ENCODE measurements at regions not wholly inside any gene's neighbourhood (a gene's known extent, or its start where the extent isn't known, plus 50 kb on each side); places are given as distances from the start of the nearest gene placed in this dataset.

- no peaks in the 10 kb centered on the region for H3K4me1 ChIP-seq (ENCODE audit: control insufficient read depth, insufficient read depth, low read length)
- H3K27me3 ChIP-seq (ENCODE audit: control insufficient read depth, insufficient read depth, low read length) = peaks cover 4% of the 10 kb centered on the region; the same call in 1 of the 2 replicates
- H3K27ac ChIP-seq (ENCODE audit: low read depth, low read length) = no peak overlapping the region
- H3K9me3 ChIP-seq (ENCODE audit: control insufficient read depth, insufficient read depth, low read length) = no peaks in the 10 kb centered on the region
- H3K9ac ChIP-seq (ENCODE audit: low read depth, low read length) = no peak overlapping the region
- H3K4me3 ChIP-seq (ENCODE audit: low read depth, low read length) = no peak overlapping the region
- H3K36me3 ChIP-seq (ENCODE audit: control insufficient read depth, insufficient read depth, low read length) = no peaks in the 10 kb centered on the region
These were observed 72.5 kb upstream of the LPAR1 start for GRCh38 chr9:111110805-111111204.

GRCh38 chr9:111108946-111109345, 70.7 kb upstream of the LPAR1 start:
- Histone ChIP-seq H3K36me3 (ENCODE audit: control insufficient read depth, insufficient read depth, low read length) (no peaks in the 10 kb centered on the region), H3K9ac (ENCODE audit: low read depth, low read length) (no peak overlapping the region), H3K27me3 (ENCODE audit: control insufficient read depth, insufficient read depth, low read length) (peaks cover 4% of the 10 kb centered on the region; the same call in 1 of the 2 replicates), H3K4me1 (ENCODE audit: control insufficient read depth, insufficient read depth, low read length) (no peaks in the 10 kb centered on the region), H3K9me3 (ENCODE audit: control insufficient read depth, insufficient read depth, low read length) (no peaks in the 10 kb centered on the region), H3K27ac (ENCODE audit: low read depth, low read length) (no peak overlapping the region), H3K4me3 (ENCODE audit: low read depth, low read length) (no peak overlapping the region)

GRCh38 chr9:111107141-111107540, 68.9 kb upstream of the LPAR1 start:
- peaks cover 4% of the 10 kb centered on the region; the same call in 1 of the 2 replicates for H3K27me3 ChIP-seq (ENCODE audit: control insufficient read depth, insufficient read depth, low read length)
- no peak overlapping the region for H3K4me3 ChIP-seq (ENCODE audit: low read depth, low read length)

GRCh38 chr9:111106202-111106601, 67.9 kb upstream of the LPAR1 start:
- no peaks in the 10 kb centered on the region for H3K36me3 ChIP-seq (ENCODE audit: control insufficient read depth, insufficient read depth, low read length)
- H3K4me1 ChIP-seq (ENCODE audit: control insufficient read depth, insufficient read depth, low read length) = peaks cover 9% of the 10 kb centered on the region; the same call in 1 of the 2 replicates
- H3K27me3 ChIP-seq (ENCODE audit: control insufficient read depth, insufficient read depth, low read length) = peaks cover 4% of the 10 kb centered on the region; the same call in 1 of the 2 replicates
- no peak overlapping the region for H3K27ac ChIP-seq (ENCODE audit: low read depth, low read length)
- H3K4me3 ChIP-seq (ENCODE audit: low read depth, low read length) = no peak overlapping the region
- H3K9ac ChIP-seq (ENCODE audit: low read depth, low read length) = no peak overlapping the region
- H3K9me3 ChIP-seq (ENCODE audit: control insufficient read depth, insufficient read depth, low read length) = no peaks in the 10 kb centered on the region

More at GRCh38 chr9:111107141-111107540, 68.9 kb upstream of the LPAR1 start:
- Histone ChIP-seq H3K9me3 (ENCODE audit: control insufficient read depth, insufficient read depth, low read length) (no peaks in the 10 kb centered on the region), H3K9ac (ENCODE audit: low read depth, low read length) (no peak overlapping the region), H3K27ac (ENCODE audit: low read depth, low read length) (no peak overlapping the region), H3K36me3 (ENCODE audit: control insufficient read depth, insufficient read depth, low read length) (no peaks in the 10 kb centered on the region), H3K4me1 (ENCODE audit: control insufficient read depth, insufficient read depth, low read length) (peaks cover 5% of the 10 kb centered on the region; the same call in 1 of the 2 replicates)

GRCh38 chr9:111102793-111103464, 64.7 kb upstream of the LPAR1 start:
- peaks cover 4% of the 10 kb centered on the region; the same call in 1 of the 2 replicates for H3K27me3 ChIP-seq (ENCODE audit: control insufficient read depth, insufficient read depth, low read length)
- no peaks in the 10 kb centered on the region for H3K9me3 ChIP-seq (ENCODE audit: control insufficient read depth, insufficient read depth, low read length)
- H3K27ac ChIP-seq (ENCODE audit: low read depth, low read length) = no peak overlapping the region
- no peaks in the 10 kb centered on the region for H3K36me3 ChIP-seq (ENCODE audit: control insufficient read depth, insufficient read depth, low read length)
- H3K4me3 ChIP-seq (ENCODE audit: low read depth, low read length) = no peak overlapping the region
- H3K9ac ChIP-seq (ENCODE audit: low read depth, low read length) = no peak overlapping the region
- H3K4me1 ChIP-seq (ENCODE audit: control insufficient read depth, insufficient read depth, low read length) = peaks cover 37% of the 10 kb centered on the region

- no peaks in the 10 kb centered on the region for H3K27me3 ChIP-seq (ENCODE audit: control insufficient read depth, insufficient read depth, low read length)
- H3K4me1 ChIP-seq (ENCODE audit: control insufficient read depth, insufficient read depth, low read length) = peaks cover 68% of the 10 kb centered on the region
- peak overlapping the region; percentile 26; the same call in 1 of the 2 replicates for H3K9ac ChIP-seq (ENCODE audit: low read depth, low read length)
- no peak overlapping the region for H3K4me3 ChIP-seq (ENCODE audit: low read depth, low read length)
- peak overlapping the region; percentile 53 for H3K27ac ChIP-seq (ENCODE audit: low read depth, low read length)
- H3K9me3 ChIP-seq (ENCODE audit: control insufficient read depth, insufficient read depth, low read length) = no peaks in the 10 kb centered on the region
- H3K36me3 ChIP-seq (ENCODE audit: control insufficient read depth, insufficient read depth, low read length) = no peaks in the 10 kb centered on the region
These were observed 61.1 kb upstream of the LPAR1 start for GRCh38 chr9:111099199-111100008.

- no peaks in the 10 kb centered on the region for H3K36me3 ChIP-seq (ENCODE audit: control insufficient read depth, insufficient read depth, low read length)
- H3K4me3 ChIP-seq (ENCODE audit: low read depth, low read length) = no peak overlapping the region
- no peaks in the 10 kb centered on the region for H3K9me3 ChIP-seq (ENCODE audit: control insufficient read depth, insufficient read depth, low read length)
- no peaks in the 10 kb centered on the region for H3K27me3 ChIP-seq (ENCODE audit: control insufficient read depth, insufficient read depth, low read length)
- H3K27ac ChIP-seq (ENCODE audit: low read depth, low read length) = no peak overlapping the region
- H3K9ac ChIP-seq (ENCODE audit: low read depth, low read length) = no peak overlapping the region
- peaks cover 71% of the 10 kb centered on the region for H3K4me1 ChIP-seq (ENCODE audit: control insufficient read depth, insufficient read depth, low read length)
These were observed 59.8 kb upstream of the LPAR1 start for GRCh38 chr9:111098093-111098492.

- H3K4me1 ChIP-seq (ENCODE audit: control insufficient read depth, insufficient read depth, low read length) = peaks cover 66% of the 10 kb centered on the region
- no peaks in the 10 kb centered on the region for H3K36me3 ChIP-seq (ENCODE audit: control insufficient read depth, insufficient read depth, low read length)
- no peak overlapping the region; the same call in 1 of the 2 replicates for H3K4me3 ChIP-seq (ENCODE audit: low read depth, low read length)
- no peak overlapping the region for H3K27ac ChIP-seq (ENCODE audit: low read depth, low read length)
- H3K9me3 ChIP-seq (ENCODE audit: control insufficient read depth, insufficient read depth, low read length) = no peaks in the 10 kb centered on the region
- no peaks in the 10 kb centered on the region for H3K27me3 ChIP-seq (ENCODE audit: control insufficient read depth, insufficient read depth, low read length)
- no peak overlapping the region for H3K9ac ChIP-seq (ENCODE audit: low read depth, low read length)
These were observed 57.8 kb upstream of the LPAR1 start for GRCh38 chr9:111096051-111096450.

- Histone ChIP-seq H3K27ac (ENCODE audit: low read depth, low read length) (no peak overlapping the region), H3K9ac (ENCODE audit: low read depth, low read length) (no peak overlapping the region), H3K36me3 (ENCODE audit: control insufficient read depth, insufficient read depth, low read length) (no peaks in the 10 kb centered on the region), H3K4me3 (ENCODE audit: low read depth, low read length) (no peak overlapping the region), H3K27me3 (ENCODE audit: control insufficient read depth, insufficient read depth, low read length) (no peaks in the 10 kb centered on the region), H3K4me1 (ENCODE audit: control insufficient read depth, insufficient read depth, low read length) (peaks cover 61% of the 10 kb centered on the region), H3K9me3 (ENCODE audit: control insufficient read depth, insufficient read depth, low read length) (no peaks in the 10 kb centered on the region)
These were observed 57.2 kb upstream of the LPAR1 start for GRCh38 chr9:111095441-111095840.

GRCh38 chr9:111094958-111095357, 56.7 kb upstream of the LPAR1 start:
- Histone ChIP-seq H3K27me3 (ENCODE audit: control insufficient read depth, insufficient read depth, low read length) (no peaks in the 10 kb centered on the region), H3K4me1 (ENCODE audit: control insufficient read depth, insufficient read depth, low read length) (peaks cover 57% of the 10 kb centered on the region), H3K36me3 (ENCODE audit: control insufficient read depth, insufficient read depth, low read length) (no peaks in the 10 kb centered on the region), H3K9me3 (ENCODE audit: control insufficient read depth, insufficient read depth, low read length) (no peaks in the 10 kb centered on the region), H3K4me3 (ENCODE audit: low read depth, low read length) (no peak overlapping the region), H3K9ac (ENCODE audit: low read depth, low read length) (no peak overlapping the region), H3K27ac (ENCODE audit: low read depth, low read length) (peak overlapping the region; percentile 7)

- H3K27me3 ChIP-seq (ENCODE audit: control insufficient read depth, insufficient read depth, low read length) = no peaks in the 10 kb centered on the region
- H3K4me3 ChIP-seq (ENCODE audit: low read depth, low read length) = no peak overlapping the region
- no peak overlapping the region for H3K9ac ChIP-seq (ENCODE audit: low read depth, low read length)
- peaks cover 52% of the 10 kb centered on the region for H3K4me1 ChIP-seq (ENCODE audit: control insufficient read depth, insufficient read depth, low read length)
- H3K27ac ChIP-seq (ENCODE audit: low read depth, low read length) = peak overlapping the region; percentile 1
- no peaks in the 10 kb centered on the region for H3K36me3 ChIP-seq (ENCODE audit: control insufficient read depth, insufficient read depth, low read length)
- H3K9me3 ChIP-seq (ENCODE audit: control insufficient read depth, insufficient read depth, low read length) = no peaks in the 10 kb centered on the region
These were observed 56.2 kb upstream of the LPAR1 start for GRCh38 chr9:111094433-111094924.

All from HUES48 (cell line).